Neural progenitor cell (in vitro differentiated cells): ENCODE measurements at regions not wholly inside any gene's neighbourhood (a gene's known extent, or its start where the extent isn't known, plus 50 kb on each side); places are given as distances from the start of the nearest gene placed in this dataset.

Source experiments
- CTCF ChIP-seq: fragments of 200-600 bp; sonication (generic); IDR thresholded peaks from 2 replicates; pipeline ENCODE4 v1.5.1; 2017; ENCODE audit warnings: antibody characterized with exemption, mild to moderate bottlenecking
- EZH2phosphoT487 ChIP-seq: fragments of 200-600 bp; sonication (generic); IDR thresholded peaks from 2 replicates; pipeline ENCODE4 v1.6.1; 2017; ENCODE audit warnings: antibody characterized with exemption

DNA sequence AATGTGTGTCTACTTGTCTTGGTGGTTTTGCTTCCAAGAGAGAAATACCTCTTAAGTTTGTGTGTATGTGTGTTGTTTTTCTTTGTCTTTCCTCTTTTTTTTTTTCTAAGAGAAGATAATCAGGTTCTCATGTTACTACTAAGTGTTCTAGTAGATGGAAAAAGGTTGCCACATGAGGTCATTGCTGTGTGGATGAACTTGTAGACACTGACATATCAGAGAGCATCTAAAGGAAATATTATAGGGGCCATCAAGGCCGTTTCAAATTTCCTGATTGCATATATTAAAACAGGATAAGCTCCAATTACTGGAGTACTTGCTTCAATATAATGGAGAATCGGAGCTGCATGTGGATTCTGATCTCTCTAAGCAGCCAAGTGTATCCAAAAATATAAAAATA, 747.5 kb downstream of the NR2F2 start:
- no peak for TF ChIP-seq EZH2phosphoT487
- no peak for TF ChIP-seq CTCF
